Progenitor cell of endocrine pancreas (in vitro differentiated cells): ENCODE measurements at regions not wholly inside any gene's neighbourhood (a gene's known extent, or its start where the extent isn't known, plus 50 kb on each side); places are given as distances from the start of the nearest gene placed in this dataset.

Experiments used
- DNase-seq: peaks from one replicate; pipeline ENCODE4 v3.0.0; 2021; ENCODE audit warnings: low spot score; ENCODE audit not compliant: unreplicated experiment
- H3K27ac Mint-ChIP-seq: 2 replicates; pipeline ENCODE4 v1.8.0; 2021; ENCODE audit warnings: mild to moderate bottlenecking, moderate library complexity, mixed read lengths
- H3K27me3 Mint-ChIP-seq: 2 replicates; pipeline ENCODE4 v1.8.0; 2021; ENCODE audit warnings: mixed read lengths
- H3K36me3 Mint-ChIP-seq: 2 replicates; pipeline ENCODE4 v1.8.0; 2022; ENCODE audit warnings: mixed read lengths; ENCODE audit not compliant: insufficient read depth
- H3K4me1 Mint-ChIP-seq: 2 replicates; pipeline ENCODE4 v1.8.0; 2021; ENCODE audit warnings: low read depth, mixed read lengths
- H3K4me3 Mint-ChIP-seq: 2 replicates; pipeline ENCODE4 v1.8.0; 2021; ENCODE audit warnings: low read depth, mild to moderate bottlenecking, moderate library complexity, mixed read lengths
- H3K9me3 Mint-ChIP-seq: 2 replicates; pipeline ENCODE4 v1.8.0; 2021; ENCODE audit warnings: low read depth, mixed read lengths
- CTCF ChIP-seq: fragments of 200-600 bp; sonication (generic); IDR thresholded peaks from one replicate; pipeline ENCODE4 v1.5.0; 2021; ENCODE audit warnings: antibody characterized with exemption, mild to moderate bottlenecking; ENCODE audit not compliant: unreplicated experiment

GRCh38 chr13:88456151-88456550 is 785.0 kb downstream of the SLITRK5 start:
- Mint-ChIP-seq H3K9me3 (peaks cover 3% of the 10 kb centered on the region), H3K27ac (no peak overlapping the region), H3K36me3 (no peaks in the 10 kb centered on the region), H3K4me3 (no peak overlapping the region), H3K27me3 (no peaks in the 10 kb centered on the region), H3K4me1 (peaks cover 14% of the 10 kb centered on the region)
- TF ChIP-seq CTCF = no peak
- no peak for DNase-seq

DNA sequence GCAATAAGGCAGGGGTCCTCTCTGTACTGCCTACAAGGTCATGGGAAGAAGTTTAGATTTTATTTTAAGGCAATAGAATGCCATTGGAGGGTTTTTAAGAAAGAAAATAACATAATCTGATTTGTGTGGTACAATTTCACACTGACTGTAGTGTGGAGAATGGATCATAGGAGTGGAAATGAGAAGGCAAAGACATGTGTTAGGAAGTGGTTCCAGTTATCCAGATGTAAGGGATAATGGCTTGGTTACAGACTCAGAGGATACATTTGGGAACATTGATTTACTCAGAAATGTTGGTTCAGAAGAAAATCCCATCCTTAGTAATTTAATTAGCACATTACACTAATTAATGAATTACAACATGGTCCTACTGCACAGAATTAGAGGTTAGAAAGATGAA is 788.2 kb downstream of the SLITRK5 start:
- TF ChIP-seq CTCF = no peak
- DNase-seq = no peak
- peaks cover 5% of the 10 kb centered on the region for H3K9me3 Mint-ChIP-seq
- no peak overlapping the region for H3K27ac Mint-ChIP-seq
- peaks cover 20% of the 10 kb centered on the region for H3K4me1 Mint-ChIP-seq
- H3K27me3 Mint-ChIP-seq = no peaks in the 10 kb centered on the region
- H3K36me3 Mint-ChIP-seq = no peaks in the 10 kb centered on the region
- no peak overlapping the region for H3K4me3 Mint-ChIP-seq

GRCh38 chr13:88461272-88462009 is 790.3 kb downstream of the SLITRK5 start:
- DNase-seq = no peak
- TF ChIP-seq CTCF = no peak
- Mint-ChIP-seq H3K4me1 (peaks cover 20% of the 10 kb centered on the region), H3K27ac (no peak overlapping the region), H3K36me3 (no peaks in the 10 kb centered on the region), H3K9me3 (peaks cover 5% of the 10 kb centered on the region), H3K4me3 (no peak overlapping the region), H3K27me3 (no peaks in the 10 kb centered on the region)

DNA sequence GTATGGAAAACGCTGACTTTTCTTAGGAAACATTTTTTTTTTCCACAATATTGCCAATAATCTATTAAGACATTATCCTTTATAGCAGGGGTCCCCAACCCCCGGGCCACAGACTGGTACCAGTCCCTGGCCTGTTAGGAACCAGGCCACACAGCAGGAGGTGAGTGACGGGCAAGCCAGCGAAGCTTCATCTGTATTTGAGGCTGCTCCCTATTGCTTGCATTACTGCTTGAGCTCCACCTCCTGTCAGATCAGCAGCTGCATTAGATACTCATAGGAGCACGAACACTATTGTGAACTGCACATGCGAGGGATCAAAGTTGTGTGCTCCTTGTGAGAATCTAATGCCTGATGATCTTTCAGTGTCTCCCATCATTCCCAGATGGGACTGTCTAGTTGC is 793.7 kb downstream of the SLITRK5 start:
- peaks cover 5% of the 10 kb centered on the region for H3K9me3 Mint-ChIP-seq
- H3K4me3 Mint-ChIP-seq = no peak overlapping the region
- peaks cover 15% of the 10 kb centered on the region for H3K4me1 Mint-ChIP-seq
- H3K27ac Mint-ChIP-seq = no peak overlapping the region
- DNase-seq = no peak
- no peaks in the 10 kb centered on the region for H3K27me3 Mint-ChIP-seq
- no peak for TF ChIP-seq CTCF
- no peaks in the 10 kb centered on the region for H3K36me3 Mint-ChIP-seq

DNA sequence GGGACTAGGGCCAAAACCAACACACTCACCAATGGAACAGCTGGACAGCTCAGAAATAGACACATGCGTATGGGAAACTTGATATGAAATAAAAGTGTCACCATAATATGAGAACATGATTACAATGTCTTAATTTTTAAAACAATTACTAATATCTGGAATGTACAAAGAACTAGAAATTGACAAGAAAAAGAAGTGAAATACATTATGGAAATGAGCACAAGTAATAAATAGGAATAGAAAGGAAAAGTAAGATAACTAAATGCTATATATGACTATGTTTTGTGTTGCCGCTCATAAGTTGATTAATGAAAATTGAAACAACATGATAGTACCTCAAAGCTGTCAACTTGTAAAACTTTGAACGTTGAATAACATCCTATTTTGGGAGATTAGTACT is 801.1 kb downstream of the SLITRK5 start:
- no peaks in the 10 kb centered on the region for H3K27me3 Mint-ChIP-seq
- H3K4me1 Mint-ChIP-seq = peaks cover 2% of the 10 kb centered on the region

More for the DNA sequence above, 801.1 kb downstream of the SLITRK5 start:
- no peak for TF ChIP-seq CTCF
- Mint-ChIP-seq H3K36me3 (no peaks in the 10 kb centered on the region), H3K27ac (no peak overlapping the region), H3K4me3 (no peak overlapping the region), H3K9me3 (no peaks in the 10 kb centered on the region)
- DNase-seq = no peak
